ENCODE measurements at regions not wholly inside any gene's neighbourhood (a gene's known extent, or its start where the extent isn't known, plus 50 kb on each side); places are given as distances from the start of the nearest gene placed in this dataset.

- 63 to 65% methylated on average over 5 of the region's 5 CpGs for WGBS, 2 donors
- TF ChIP-seq CTCF (IDR thresholded peaks at IDR 0.05): no peak
- H3K27ac ChIP-seq: no peak overlapping the region
- peaks cover 0 to 4% (median 0%) of the 10 kb centered on the region in 9 donors for H3K4me1 ChIP-seq
- DNase-seq: no peak
- no peak for ATAC-seq
- no peaks in the 10 kb centered on the region for H3K27me3 ChIP-seq
- intact Hi-C loops (cut with DNase I): no loop called here
- no peaks in the 10 kb centered on the region for H3K36me3 ChIP-seq
- no peak overlapping the region for H3K4me3 ChIP-seq
- H3K9me3 ChIP-seq: peaks cover 0 to 12% (median 0%) of the 10 kb centered on the region in 11 donors
Observed at GRCh38 chr6:9138936-9139335, 703.6 kb upstream of the SLC35B3 start.

DNA sequence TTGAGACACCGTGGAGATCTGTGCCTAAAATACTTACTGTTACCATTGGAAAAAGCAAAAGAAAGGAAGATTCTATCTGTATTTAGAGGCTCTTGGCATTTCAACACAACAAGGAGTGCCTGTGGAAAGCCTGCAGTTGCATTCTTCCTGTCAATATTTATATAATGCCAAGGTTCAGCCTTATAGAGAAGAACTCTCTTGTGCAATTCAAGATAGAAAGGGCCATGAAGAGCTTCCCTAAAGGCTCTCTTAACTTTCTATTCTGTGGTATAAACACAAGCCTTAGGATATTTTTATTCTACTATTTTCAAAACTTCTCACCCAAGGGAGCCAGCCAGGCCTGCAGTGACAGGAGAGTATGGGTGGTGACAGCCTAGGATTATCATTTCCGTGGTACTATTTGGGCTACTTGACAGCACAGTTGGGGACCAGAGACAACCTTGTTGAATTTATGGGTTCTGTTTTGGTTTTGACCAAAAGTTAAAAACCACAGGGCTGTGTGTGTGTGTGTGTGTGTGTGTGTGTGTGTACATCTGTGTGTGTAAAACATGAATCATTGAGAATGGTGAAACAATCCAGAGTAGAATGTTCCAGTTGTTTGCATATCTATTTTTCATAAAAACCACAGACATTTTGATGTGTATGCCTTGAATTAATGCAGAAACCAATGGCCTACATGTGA lies 700.9 kb upstream of the SLC35B3 start:
- Histone ChIP-seq H3K36me3 (no peaks in the 10 kb centered on the region), H3K4me3 (no peak overlapping the region), H3K27ac (no peak overlapping the region), H3K9me3 (no peaks in the 10 kb centered on the region), H3K27me3 (no peaks in the 10 kb centered on the region), H3K4me1 (peaks cover 0 to 4% (median 0%) of the 10 kb centered on the region in 9 donors)
- TF ChIP-seq CTCF (IDR thresholded peaks at IDR 0.05): no peak
- no peak for DNase-seq
- ATAC-seq: no peak
- 63 to 82% methylated on average over 2 of the region's 2 CpGs for WGBS, 2 donors
- intact Hi-C loops (cut with DNase I): no loop called here

DNA sequence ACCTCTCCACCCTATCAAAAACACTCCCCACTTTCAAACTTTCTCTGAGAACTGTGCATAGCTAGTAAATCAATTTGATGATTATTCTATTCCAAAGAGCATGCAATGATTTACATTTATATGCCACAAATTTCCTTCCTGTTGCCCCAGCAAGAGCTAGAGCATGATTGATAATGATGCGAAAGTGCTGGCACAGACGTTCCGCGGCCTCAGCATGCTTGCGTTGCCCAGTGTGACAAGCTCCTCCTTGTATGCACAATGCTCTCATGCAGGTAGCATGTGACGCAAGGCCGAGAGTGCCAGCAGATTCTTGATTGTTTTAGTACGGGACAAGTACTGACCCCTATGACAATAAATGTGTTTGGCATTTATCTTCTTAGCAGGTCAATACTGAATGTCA lies 696.3 kb upstream of the SLC35B3 start:
- WGBS, 2 donors: 66 to 70% methylated on average over 8 of the region's 8 CpGs

DNA sequence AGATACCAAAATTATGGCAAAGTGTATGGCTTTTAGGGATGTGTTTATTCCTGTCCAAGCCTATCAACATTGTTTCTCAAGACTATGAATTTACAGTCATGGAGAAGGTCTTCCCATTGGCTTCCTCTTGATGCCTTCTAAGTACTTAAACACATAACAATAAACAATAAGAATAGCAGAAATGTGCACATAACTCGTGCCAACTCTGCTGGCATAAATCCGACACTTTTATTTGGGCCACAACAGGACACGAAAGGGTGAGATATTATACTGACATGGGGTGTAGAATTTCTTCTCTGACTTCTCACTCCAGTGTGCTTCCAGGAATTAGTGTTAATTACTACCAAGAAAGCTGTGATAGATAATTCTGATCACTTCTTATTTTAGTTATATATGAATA lies 695.9 kb upstream of the SLC35B3 start:
- no peak for TF ChIP-seq CTCF (IDR thresholded peaks at IDR 0.05)
- no peaks in the 10 kb centered on the region for H3K4me1 ChIP-seq
- no peaks in the 10 kb centered on the region for H3K27me3 ChIP-seq
- no peaks in the 10 kb centered on the region for H3K36me3 ChIP-seq
- 52 to 62% methylated on average over 3 of the region's 3 CpGs for WGBS, 2 donors
- DNase-seq (no peak), ATAC-seq (no peak)
- H3K9me3 ChIP-seq: peaks cover 0 to 3% (median 0%) of the 10 kb centered on the region in 11 donors
- no peak overlapping the region for H3K27ac ChIP-seq
- intact Hi-C loops (cut with DNase I): no loop called here
- no peak overlapping the region for H3K4me3 ChIP-seq

More for the DNA sequence above, 696.3 kb upstream of the SLC35B3 start:
- no peaks in the 10 kb centered on the region for H3K4me1 ChIP-seq
- no peaks in the 10 kb centered on the region for H3K27me3 ChIP-seq
- no peaks in the 10 kb centered on the region for H3K36me3 ChIP-seq
- H3K4me3 ChIP-seq: no peak overlapping the region
- no peak for DNase-seq
- no peak overlapping the region for H3K27ac ChIP-seq
- ATAC-seq: no peak
- H3K9me3 ChIP-seq: peaks cover 0 to 3% (median 0%) of the 10 kb centered on the region in 11 donors
- intact Hi-C loops (cut with DNase I): no loop called here
- TF ChIP-seq CTCF (IDR thresholded peaks at IDR 0.05): no peak
